SK-N-SH treated with all-trans-retinoic acid at 6 μM for 48 hours (cell line): ENCODE measurements at regions not wholly inside any gene's neighbourhood (a gene's known extent, or its start where the extent isn't known, plus 50 kb on each side); places are given as distances from the start of the nearest gene placed in this dataset.

Experiments used
- ARNTL ChIP-seq: fragments of 450-650 bp; formaldehyde crosslinking; IDR thresholded peaks from 2 replicates; pipeline ENCODE4 v1.5.0; 2020; ENCODE audit warnings: low read depth, mild to moderate bottlenecking, moderate library complexity, borderline replicate concordance
- CREB5 ChIP-seq: fragments of 250-450 bp; sonication (Bioruptor Pico); IDR thresholded peaks from 2 replicates; pipeline ENCODE4 v1.5.1; 2020; ENCODE audit warnings: low read depth, mild to moderate bottlenecking, moderate library complexity
- CSDC2 ChIP-seq: fragments of 250-450 bp; sonication (Bioruptor Pico); IDR thresholded peaks from 2 replicates; pipeline ENCODE4 v1.5.0; 2020; ENCODE audit warnings: mild to moderate bottlenecking, moderate library complexity
- PATZ1 ChIP-seq: fragments of 250-450 bp; sonication (Bioruptor Pico); IDR thresholded peaks from 2 replicates; pipeline ENCODE4 v1.8.0; 2020; ENCODE audit warnings: mild to moderate bottlenecking, moderate library complexity, borderline replicate concordance
- POU6F1 ChIP-seq: fragments of 250-450 bp; sonication (Bioruptor Pico); IDR thresholded peaks from 2 replicates; pipeline ENCODE4 v1.8.0; 2021; ENCODE audit warnings: low read depth, mild to moderate bottlenecking, moderate library complexity, borderline replicate concordance
- SNAI2 ChIP-seq: fragments of 250-450 bp; sonication (Bioruptor Pico); IDR thresholded peaks from 2 replicates; pipeline ENCODE4 v1.5.0; 2020; ENCODE audit warnings: mild to moderate bottlenecking, moderate library complexity
- TCF4 ChIP-seq: fragments of 250-450 bp; sonication (Bioruptor Pico); IDR thresholded peaks from 2 replicates; pipeline ENCODE4 v1.8.0; 2021; ENCODE audit warnings: mild to moderate bottlenecking, moderate library complexity, borderline replicate concordance
- TOX ChIP-seq: fragments of 250-450 bp; sonication (Bioruptor Pico); IDR thresholded peaks from 2 replicates; pipeline ENCODE4 v1.8.0; 2021; ENCODE audit warnings: mild to moderate bottlenecking, moderate library complexity, borderline replicate concordance
- ZC3H10 ChIP-seq: fragments of 250-450 bp; sonication (Bioruptor Pico); IDR thresholded peaks from 2 replicates; pipeline ENCODE4 v1.5.1; 2021; ENCODE audit warnings: mild to moderate bottlenecking, moderate library complexity
- ZFP3 ChIP-seq: fragments of 250-450 bp; sonication (Bioruptor Pico); IDR thresholded peaks from 2 replicates; pipeline ENCODE4 v1.5.0; 2020; ENCODE audit warnings: mild to moderate bottlenecking, moderate library complexity
- ZFP30 ChIP-seq: fragments of 450-650 bp; formaldehyde crosslinking; IDR thresholded peaks from 2 replicates; pipeline ENCODE4 v1.5.0; 2022; ENCODE audit warnings: mild to moderate bottlenecking, moderate library complexity

GRCh38 chr7:46511442-46512215, 590.6 kb upstream of the IGFBP3 start:
- TF ChIP-seq ARNTL (CRISPR knock-in tag) (no peak), CREB5 (CRISPR knock-in tag) (no peak), ZC3H10 (CRISPR knock-in tag) (no peak), ZFP3 (no peak), TCF4 (CRISPR knock-in tag) (no peak), ZFP30 (CRISPR knock-in tag) (no peak), CSDC2 (CRISPR knock-in tag) (no peak), POU6F1 (CRISPR knock-in tag) (no peak), PATZ1 (CRISPR knock-in tag) (no peak), SNAI2 (CRISPR knock-in tag) (no peak), TOX (CRISPR knock-in tag) (no peak)
